Hepatocyte (in vitro differentiated cells): ENCODE measurements at regions not wholly inside any gene's neighbourhood (a gene's known extent, or its start where the extent isn't known, plus 50 kb on each side); places are given as distances from the start of the nearest gene placed in this dataset.

ENCODE experiments used
- CTCF ChIP-seq: fragments of 200-600 bp; sonication (generic); IDR thresholded peaks from 2 replicates; pipeline ENCODE4 v1.5.1; 2016; ENCODE audit warnings: antibody characterized with exemption, mild to moderate bottlenecking; ENCODE audit not compliant: poor library complexity
- EZH2 ChIP-seq: fragments of 200-600 bp; sonication (generic); IDR thresholded peaks from 2 replicates; pipeline ENCODE4 v1.6.1; 2016; ENCODE audit warnings: antibody characterized with exemption, mild to moderate bottlenecking, borderline replicate concordance
- EZH2phosphoT487 ChIP-seq: fragments of 200-600 bp; sonication (generic); IDR thresholded peaks from one replicate; pipeline ENCODE4 v1.6.1; 2018; ENCODE audit warnings: antibody characterized with exemption, mild to moderate bottlenecking, low read depth, moderate library complexity; ENCODE audit not compliant: unreplicated experiment, severe bottlenecking

- TF ChIP-seq CTCF (no peak), EZH2phosphoT487 (no peak), EZH2 (no peak)
These were observed 280.9 kb downstream of the PRL start for GRCh38 chr6:22015944-22016343.
